HL-60 (cell line): ENCODE measurements at regions not wholly inside any gene's neighbourhood (a gene's known extent, or its start where the extent isn't known, plus 50 kb on each side); places are given as distances from the start of the nearest gene placed in this dataset.

ENCODE experiments used
- POLR2AphosphoS5 ChIP-seq: IDR thresholded peaks from 2 replicates; pipeline ENCODE4 v1.6.1; 2012; ENCODE audit warnings: low read depth
- TF ChIP-seq, protein P1 (sequence below): IDR thresholded peaks from one replicate; pipeline ENCODE4 v1.5.1; 2011; ENCODE audit warnings: low read length, control low read depth, inconsistent platforms; ENCODE audit not compliant: insufficient read depth

DNA sequence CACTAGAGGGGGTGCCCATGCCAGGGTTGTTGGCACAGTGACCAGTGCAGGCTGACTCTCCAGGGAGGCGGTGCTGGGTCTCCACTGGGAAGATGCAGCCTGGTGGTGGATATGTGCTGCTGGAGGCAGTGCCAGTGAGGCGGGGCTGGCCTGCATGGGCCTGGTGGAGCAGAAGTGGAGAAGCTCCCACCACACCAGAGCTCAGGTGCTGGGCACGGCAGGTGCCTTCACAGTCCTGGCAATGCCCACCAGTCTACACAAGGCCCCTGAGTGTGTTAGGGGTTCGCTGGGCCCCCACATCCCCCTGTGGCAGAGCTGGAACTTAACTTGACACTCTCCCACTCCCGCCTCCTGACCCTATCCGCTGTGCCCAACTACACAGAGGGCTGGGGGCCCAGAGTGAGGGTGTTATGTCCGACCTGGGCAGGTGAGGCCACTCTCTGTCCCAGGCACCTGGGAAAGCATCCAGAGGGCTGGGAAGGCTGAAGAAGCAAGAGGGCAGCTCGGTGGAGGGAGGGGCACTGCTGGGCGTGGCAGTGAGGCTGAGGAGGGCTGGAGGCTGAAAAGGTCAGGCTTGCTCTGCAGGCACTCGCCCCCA is 102.4 kb upstream of the B3GAT1 start:
- TF ChIP-seq POLR2AphosphoS5, result no peak
- TF ChIP-seq, protein P1, sequence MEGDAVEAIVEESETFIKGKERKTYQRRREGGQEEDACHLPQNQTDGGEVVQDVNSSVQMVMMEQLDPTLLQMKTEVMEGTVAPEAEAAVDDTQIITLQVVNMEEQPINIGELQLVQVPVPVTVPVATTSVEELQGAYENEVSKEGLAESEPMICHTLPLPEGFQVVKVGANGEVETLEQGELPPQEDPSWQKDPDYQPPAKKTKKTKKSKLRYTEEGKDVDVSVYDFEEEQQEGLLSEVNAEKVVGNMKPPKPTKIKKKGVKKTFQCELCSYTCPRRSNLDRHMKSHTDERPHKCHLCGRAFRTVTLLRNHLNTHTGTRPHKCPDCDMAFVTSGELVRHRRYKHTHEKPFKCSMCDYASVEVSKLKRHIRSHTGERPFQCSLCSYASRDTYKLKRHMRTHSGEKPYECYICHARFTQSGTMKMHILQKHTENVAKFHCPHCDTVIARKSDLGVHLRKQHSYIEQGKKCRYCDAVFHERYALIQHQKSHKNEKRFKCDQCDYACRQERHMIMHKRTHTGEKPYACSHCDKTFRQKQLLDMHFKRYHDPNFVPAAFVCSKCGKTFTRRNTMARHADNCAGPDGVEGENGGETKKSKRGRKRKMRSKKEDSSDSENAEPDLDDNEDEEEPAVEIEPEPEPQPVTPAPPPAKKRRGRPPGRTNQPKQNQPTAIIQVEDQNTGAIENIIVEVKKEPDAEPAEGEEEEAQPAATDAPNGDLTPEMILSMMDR, result no peak
